ENCODE measurements at regions not wholly inside any gene's neighbourhood (a gene's known extent, or its start where the extent isn't known, plus 50 kb on each side); places are given as distances from the start of the nearest gene placed in this dataset.

DNA sequence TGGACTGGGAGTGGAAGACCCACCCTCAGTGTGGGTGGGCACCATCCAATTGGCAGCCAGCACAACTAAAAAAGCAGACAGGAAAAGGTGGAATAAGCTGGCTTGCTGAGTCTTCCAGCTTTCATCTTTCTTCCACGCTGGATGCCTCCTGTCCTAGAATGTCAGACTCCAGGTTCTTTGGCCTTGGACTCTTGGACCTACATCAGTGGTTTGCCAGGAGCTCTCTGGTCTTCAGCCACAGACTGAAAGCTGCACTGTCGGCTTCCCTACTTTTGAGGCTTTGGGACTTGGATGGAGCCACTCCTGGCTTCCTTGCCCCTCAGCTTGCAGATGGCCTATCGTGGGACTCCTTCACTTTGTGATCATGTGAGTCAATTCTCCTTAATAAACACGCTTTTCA, 59.8 kb downstream of the SOX4 start:
- CTCF ChIA-PET = no interaction called here
- H2AFZ ChIP-seq (ENCODE audit: low read depth) = no peak overlapping the region
- H3K4me2 ChIP-seq = no peak overlapping the region
- no peaks in the 10 kb centered on the region for H4K20me1 ChIP-seq (ENCODE audit: insufficient read depth)
- no peaks in the 10 kb centered on the region for H3K4me1 ChIP-seq (ENCODE audit: control insufficient read depth in 1 of 2, insufficient read depth in 2 of 2, low read depth in 1 of 2, low read length in 1 of 2)
- H3K27ac ChIP-seq (ENCODE audit: low read depth in 2 of 2, low read length in 1 of 2) = no peak overlapping the region
- POLR2A ChIA-PET = no interaction called here
- H3K9me3 ChIP-seq = no peaks in the 10 kb centered on the region
- no peaks in the 10 kb centered on the region for H3F3A ChIP-seq (replicated peaks; ENCODE audit: insufficient read depth)
- WGBS (ENCODE audit: low lambda C conversion rate) = 57% methylated on average over 4 of the region's 4 CpGs
- H3K79me2 ChIP-seq (ENCODE audit: insufficient read depth) = no peaks in the 10 kb centered on the region
- no peak overlapping the region for H3K4me3 ChIP-seq (ENCODE audit: low read depth in 2 of 2, low read length in 1 of 2)
- DNase-seq = no peak
- H3K9me2 ChIP-seq = no peaks in the 10 kb centered on the region
- H3K36me3 ChIP-seq (replicated peaks in 1 of 2; ENCODE audit: control insufficient read depth in 1 of 2, insufficient read depth in 2 of 2, low read length in 1 of 2) = no peaks in the 10 kb centered on the region
- no peak overlapping the region for H3K9ac ChIP-seq
- H3K27me3 ChIP-seq (ENCODE audit: insufficient read depth) = no peaks in the 10 kb centered on the region
- TF ChIP-seq RAD21 (IDR thresholded peaks at IDR 0.05; ENCODE audit: low read length) (no peak), IRF3 (IDR thresholded peaks at IDR 0.05; ENCODE audit: low read depth, low read length) (no peak), RFX5 (IDR thresholded peaks at IDR 0.05; ENCODE audit: low read length) (no peak), EZH2phosphoT487 (IDR thresholded peaks at IDR 0.05; ENCODE audit: borderline replicate concordance, low read depth) (no peak), GABPA (IDR thresholded peaks at IDR 0.05; ENCODE audit: low read depth) (no peak), FOXM1 (IDR thresholded peaks at IDR 0.05; ENCODE audit: low read depth) (no peak), TEAD4 (IDR thresholded peaks at IDR 0.05; ENCODE audit: borderline replicate concordance, insufficient read depth) (no peak), TCF12 (IDR thresholded peaks at IDR 0.05) (no peak), RXRA (IDR thresholded peaks at IDR 0.05; ENCODE audit: borderline replicate concordance, low read depth) (no peak)
- TF ChIP-seq, protein P1, sequence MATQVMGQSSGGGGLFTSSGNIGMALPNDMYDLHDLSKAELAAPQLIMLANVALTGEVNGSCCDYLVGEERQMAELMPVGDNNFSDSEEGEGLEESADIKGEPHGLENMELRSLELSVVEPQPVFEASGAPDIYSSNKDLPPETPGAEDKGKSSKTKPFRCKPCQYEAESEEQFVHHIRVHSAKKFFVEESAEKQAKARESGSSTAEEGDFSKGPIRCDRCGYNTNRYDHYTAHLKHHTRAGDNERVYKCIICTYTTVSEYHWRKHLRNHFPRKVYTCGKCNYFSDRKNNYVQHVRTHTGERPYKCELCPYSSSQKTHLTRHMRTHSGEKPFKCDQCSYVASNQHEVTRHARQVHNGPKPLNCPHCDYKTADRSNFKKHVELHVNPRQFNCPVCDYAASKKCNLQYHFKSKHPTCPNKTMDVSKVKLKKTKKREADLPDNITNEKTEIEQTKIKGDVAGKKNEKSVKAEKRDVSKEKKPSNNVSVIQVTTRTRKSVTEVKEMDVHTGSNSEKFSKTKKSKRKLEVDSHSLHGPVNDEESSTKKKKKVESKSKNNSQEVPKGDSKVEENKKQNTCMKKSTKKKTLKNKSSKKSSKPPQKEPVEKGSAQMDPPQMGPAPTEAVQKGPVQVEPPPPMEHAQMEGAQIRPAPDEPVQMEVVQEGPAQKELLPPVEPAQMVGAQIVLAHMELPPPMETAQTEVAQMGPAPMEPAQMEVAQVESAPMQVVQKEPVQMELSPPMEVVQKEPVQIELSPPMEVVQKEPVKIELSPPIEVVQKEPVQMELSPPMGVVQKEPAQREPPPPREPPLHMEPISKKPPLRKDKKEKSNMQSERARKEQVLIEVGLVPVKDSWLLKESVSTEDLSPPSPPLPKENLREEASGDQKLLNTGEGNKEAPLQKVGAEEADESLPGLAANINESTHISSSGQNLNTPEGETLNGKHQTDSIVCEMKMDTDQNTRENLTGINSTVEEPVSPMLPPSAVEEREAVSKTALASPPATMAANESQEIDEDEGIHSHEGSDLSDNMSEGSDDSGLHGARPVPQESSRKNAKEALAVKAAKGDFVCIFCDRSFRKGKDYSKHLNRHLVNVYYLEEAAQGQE (IDR thresholded peaks at IDR 0.05; ENCODE audit: low read depth, low read length) = no peak

- Histone ChIP-seq H3K9me2 (no peaks in the 10 kb centered on the region), H3K79me2 (ENCODE audit: insufficient read depth) (no peaks in the 10 kb centered on the region), H3K9me3 (no peaks in the 10 kb centered on the region), H4K20me1 (ENCODE audit: insufficient read depth) (no peaks in the 10 kb centered on the region), H3K27ac (ENCODE audit: low read depth in 2 of 2, low read length in 1 of 2) (no peak overlapping the region), H3K9ac (no peak overlapping the region), H3K27me3 (ENCODE audit: insufficient read depth) (no peaks in the 10 kb centered on the region), H2AFZ (ENCODE audit: low read depth) (no peak overlapping the region), H3K4me3 (ENCODE audit: low read depth in 2 of 2, low read length in 1 of 2) (no peak overlapping the region), H3K4me1 (ENCODE audit: control insufficient read depth in 1 of 2, insufficient read depth in 2 of 2, low read depth in 1 of 2, low read length in 1 of 2) (no peaks in the 10 kb centered on the region), H3K36me3 (replicated peaks in 1 of 2; ENCODE audit: control insufficient read depth in 1 of 2, insufficient read depth in 2 of 2, low read length in 1 of 2) (no peaks in the 10 kb centered on the region), H3K4me2 (no peak overlapping the region), H3F3A (replicated peaks; ENCODE audit: insufficient read depth) (no peaks in the 10 kb centered on the region)
- 86% methylated on average over 7 of the region's 7 CpGs for WGBS (ENCODE audit: low lambda C conversion rate)
- TF ChIP-seq MXI1 (IDR thresholded peaks at IDR 0.05; ENCODE audit: low read depth, low read length) (no peak), POLR2AphosphoS5 (IDR thresholded peaks at IDR 0.05; ENCODE audit: low read depth, low read length) (no peak), GATA2 (CRISPR knock-in tag; IDR thresholded peaks at IDR 0.05) (no peak), RCOR1 (IDR thresholded peaks at IDR 0.05; ENCODE audit: low read length) (no peak), MEF2A (IDR thresholded peaks at IDR 0.05; ENCODE audit: borderline replicate concordance, low read depth) (no peak), RXRA (IDR thresholded peaks at IDR 0.05; ENCODE audit: borderline replicate concordance, low read depth) (no peak), ZBTB33 (IDR thresholded peaks at IDR 0.05; ENCODE audit: borderline replicate concordance, low read depth) (no peak), YY1 (IDR thresholded peaks at IDR 0.05; ENCODE audit: low read depth) (no peak), EZH2phosphoT487 (IDR thresholded peaks at IDR 0.05; ENCODE audit: borderline replicate concordance, low read depth) (no peak)
- ChIA-PET POLR2A (no interaction called here), CTCF (interaction anchor here (0.6 kb wide), 1 partner anchor 105 kb away, joined by 3 read pairs; no protein-coding TSS in a partner anchor)
- no peak for DNase-seq
Observed at GRCh38 chr6:21653905-21654304, 60.4 kb downstream of the SOX4 start.
